ENCODE measurements at regions not wholly inside any gene's neighbourhood (a gene's known extent, or its start where the extent isn't known, plus 50 kb on each side); places are given as distances from the start of the nearest gene placed in this dataset.
"Not testable (repeated sequence)": the region's sequence is repeated elsewhere in the genome, so short reads cannot be mapped to it uniquely, and the experiment has no call there.

- no peak for TF ChIP-seq CTCF (IDR thresholded peaks at IDR 0.05)
- Histone ChIP-seq H3K27me3 (ENCODE audit: insufficient read depth in 3 of 3, low read length in 2 of 3) (peaks cover 0 to 32% (median 7%) of the 10 kb centered on the region in 3 donors), H3K27ac (no peak overlapping the region), H3K4me3 (no peak overlapping the region), H3K9me3 (no peaks in the 10 kb centered on the region), H3K4me1 (no peaks in the 10 kb centered on the region), H3K36me3 (ENCODE audit: insufficient read depth in 1 of 2, low read depth in 1 of 2) (no peaks in the 10 kb centered on the region)
- WGBS, 3 donors = 8% methylated on average over 35 to 37 of the region's 37 CpGs
- DNase-seq (no peak), ATAC-seq (no peak)
- intact Hi-C loops (cut with DNase I) = no loop called here
These were observed 59.5 kb upstream of the ADGRL1 start for GRCh38 chr19:14265290-14266036.

- H3K9me3 ChIP-seq; H3K36me3 ChIP-seq (ENCODE audit: insufficient read depth in 1 of 2, low read depth in 1 of 2); H3K4me1 ChIP-seq; H3K27me3 ChIP-seq (ENCODE audit: insufficient read depth in 3 of 3, low read length in 2 of 3); DNase-seq; H3K27ac ChIP-seq; ATAC-seq; H3K4me3 ChIP-seq; intact Hi-C loops (cut with DNase I): not testable (repeated sequence)
- 70 to 83% (median 83%) methylated on average over 7 of the region's 7 CpGs for WGBS, 3 donors
These were observed 50.1 kb upstream of the ADGRL1 start for GRCh38 chr19:14255902-14256649.

All from psoas muscle (tissue), 7 donors.